ENCODE measurements at regions not wholly inside any gene's neighbourhood (a gene's known extent, or its start where the extent isn't known, plus 50 kb on each side); places are given as distances from the start of the nearest gene placed in this dataset.
A peak's percentile ranks its signal among the peaks of the same experiment; 100 is the strongest.

GRCh38 chr6:105482227-105482844, 79.5 kb upstream of the PREP start:
- 35 to 43% (median 41%) methylated on average over 2 of the region's 2 CpGs for WGBS, 3 donors
- ATAC-seq: no peak
- intact Hi-C loops (cut with DNase I): loop anchor here (5.0 to 10.0 kb wide), 3 partner anchors 742 to 822 kb away; no protein-coding TSS in a partner anchor
- Histone ChIP-seq H3K36me3 (ENCODE audit: insufficient read depth in 1 of 2, low read depth in 1 of 2) (no peaks in the 10 kb centered on the region), H3K4me1 (no peaks in the 10 kb centered on the region), H3K9me3 (peaks cover under 1% of the 10 kb centered on the region), H3K27me3 (ENCODE audit: insufficient read depth in 3 of 3, low read length in 2 of 3) (no peaks in the 10 kb centered on the region), H3K4me3 (no peak overlapping the region), H3K27ac (no peak overlapping the region)
- DNase-seq: peak; percentile 21 to 69
- TF ChIP-seq CTCF (IDR thresholded peaks at IDR 0.05): no peak

GRCh38 chr6:105476978-105477377, 74.1 kb upstream of the PREP start:
- TF ChIP-seq CTCF (IDR thresholded peaks at IDR 0.05): no peak
- no peak overlapping the region for H3K4me3 ChIP-seq
- H3K4me1 ChIP-seq: no peaks in the 10 kb centered on the region
- H3K36me3 ChIP-seq (ENCODE audit: insufficient read depth in 1 of 2, low read depth in 1 of 2): no peaks in the 10 kb centered on the region
- DNase-seq (no peak), ATAC-seq (no peak)
- intact Hi-C loops (cut with DNase I): no loop called here
- peaks cover 11% of the 10 kb centered on the region for H3K9me3 ChIP-seq
- H3K27ac ChIP-seq: no peak overlapping the region
- no peaks in the 10 kb centered on the region for H3K27me3 ChIP-seq (ENCODE audit: insufficient read depth in 3 of 3, low read length in 2 of 3)

- WGBS, 3 donors: 33 to 45% (median 38%) methylated on average over 5 of the region's 5 CpGs
- Histone ChIP-seq H3K27ac (no peak overlapping the region), H3K9me3 (peaks cover 11% of the 10 kb centered on the region), H3K4me1 (no peaks in the 10 kb centered on the region), H3K36me3 (ENCODE audit: insufficient read depth in 1 of 2, low read depth in 1 of 2) (no peaks in the 10 kb centered on the region), H3K27me3 (ENCODE audit: insufficient read depth in 3 of 3, low read length in 2 of 3) (peaks cover 0 to 2% (median 0%) of the 10 kb centered on the region in 3 donors), H3K4me3 (no peak overlapping the region)
- intact Hi-C loops (cut with DNase I): no loop called here
- ATAC-seq (no peak), DNase-seq (no peak)
- TF ChIP-seq CTCF (IDR thresholded peaks at IDR 0.05): no peak
Observed at GRCh38 chr6:105474234-105474633, 71.4 kb upstream of the PREP start.

GRCh38 chr6:105469946-105470345, 67.1 kb upstream of the PREP start:
- Histone ChIP-seq H3K4me3 (no peak overlapping the region), H3K36me3 (ENCODE audit: insufficient read depth in 1 of 2, low read depth in 1 of 2) (no peaks in the 10 kb centered on the region), H3K27ac (no peak overlapping the region), H3K4me1 (no peaks in the 10 kb centered on the region), H3K27me3 (ENCODE audit: insufficient read depth in 3 of 3, low read length in 2 of 3) (peaks cover 0 to 12% (median 4%) of the 10 kb centered on the region in 3 donors), H3K9me3 (peaks cover 7% of the 10 kb centered on the region)
- DNase-seq (no peak), ATAC-seq (no peak)
- intact Hi-C loops (cut with DNase I): no loop called here
- no peak for TF ChIP-seq CTCF (IDR thresholded peaks at IDR 0.05)
- 57 to 62% (median 58%) methylated on average over 2 of the region's 2 CpGs for WGBS, 3 donors

GRCh38 chr6:105468850-105469249, 66.0 kb upstream of the PREP start:
- no peak overlapping the region for H3K27ac ChIP-seq
- no peak overlapping the region for H3K4me3 ChIP-seq
- H3K27me3 ChIP-seq (ENCODE audit: insufficient read depth in 3 of 3, low read length in 2 of 3): peaks cover 0 to 12% (median 4%) of the 10 kb centered on the region in 3 donors
- intact Hi-C loops (cut with DNase I): no loop called here
- H3K4me1 ChIP-seq: no peaks in the 10 kb centered on the region
- DNase-seq (no peak), ATAC-seq (no peak)
- 51 to 75% (median 60%) methylated on average over 4 of the region's 4 CpGs for WGBS, 3 donors
- TF ChIP-seq CTCF (IDR thresholded peaks at IDR 0.05): no peak
- H3K36me3 ChIP-seq (ENCODE audit: insufficient read depth in 1 of 2, low read depth in 1 of 2): no peaks in the 10 kb centered on the region
- H3K9me3 ChIP-seq: peaks cover 7% of the 10 kb centered on the region

Data from psoas muscle (tissue), 7 donors.